Colonic mucosa (tissue), 4 donors: ENCODE measurements at regions not wholly inside any gene's neighbourhood (a gene's known extent, or its start where the extent isn't known, plus 50 kb on each side); places are given as distances from the start of the nearest gene placed in this dataset.

Experiments
- DNase-seq: peaks from one replicate; pipeline ENCODE4 v3.0.0-alpha.2; 2020
- H3K27ac ChIP-seq: fragments of 200-600 bp; one replicate; pipeline ENCODE4 v1.8.0; 2021
- H3K27me3 ChIP-seq: fragments of 200-600 bp; one replicate; pipeline ENCODE4 v1.8.0; 2021
- H3K36me3 ChIP-seq: fragments of 200-600 bp; one replicate; pipeline ENCODE4 v1.8.0; 2021
- H3K4me1 ChIP-seq: fragments of 200-600 bp; one replicate; pipeline ENCODE4 v1.8.0; 2021; ENCODE audit warnings: mild to moderate bottlenecking
- H3K4me3 ChIP-seq: fragments of 200-600 bp; one replicate; pipeline ENCODE4 v1.8.0; 2021
- H3K9ac ChIP-seq, 2 donors: one replicate each; pipeline ENCODE4 v1.7.0; 2013; ENCODE audit warnings: control low read depth in 2 of 2, low read depth in 2 of 2, low read length in 2 of 2
- H3K9me3 ChIP-seq: fragments of 200-600 bp; one replicate; pipeline ENCODE4 v1.8.0; 2021
- CTCF ChIP-seq: fragments of 200-600 bp; IDR thresholded peaks from one replicate; pipeline ENCODE4 v1.8.0; 2022; ENCODE audit warnings: antibody characterized with exemption, mild to moderate bottlenecking
- intact Hi-C: fragments of 100-400 bp; cut with DNase I; formaldehyde crosslinking; loops from one replicate; pipeline ENCODE4 v1.14.1; 2022
- donor health status: healthy.
- donor health status: DM: no; HTN: no; CAD: no.
- donor health status: DM: no; HTN: no; CAD: no.

GRCh38 chr2:235217846-235218245 is 266.0 kb downstream of the SH3BP4 start:
- H3K4me1 ChIP-seq, result no peaks in the 10 kb centered on the region
- no peaks in the 10 kb centered on the region for H3K27me3 ChIP-seq
- H3K9ac ChIP-seq, result no peak overlapping the region
- no peaks in the 10 kb centered on the region for H3K9me3 ChIP-seq
- H3K27ac ChIP-seq, result no peak overlapping the region
- no peak for TF ChIP-seq CTCF
- intact Hi-C loops, result no loop called here
- H3K4me3 ChIP-seq, result no peak overlapping the region
- no peak for DNase-seq
- H3K36me3 ChIP-seq, result no peaks in the 10 kb centered on the region

GRCh38 chr2:235218486-235218907 is 266.7 kb downstream of the SH3BP4 start:
- Histone ChIP-seq H3K27ac (no peak overlapping the region), H3K27me3 (no peaks in the 10 kb centered on the region), H3K36me3 (no peaks in the 10 kb centered on the region), H3K4me1 (no peaks in the 10 kb centered on the region), H3K9me3 (no peaks in the 10 kb centered on the region), H3K9ac (no peak overlapping the region), H3K4me3 (no peak overlapping the region)
- intact Hi-C loops, result no loop called here
- no peak for DNase-seq
- TF ChIP-seq CTCF, result no peak

DNA sequence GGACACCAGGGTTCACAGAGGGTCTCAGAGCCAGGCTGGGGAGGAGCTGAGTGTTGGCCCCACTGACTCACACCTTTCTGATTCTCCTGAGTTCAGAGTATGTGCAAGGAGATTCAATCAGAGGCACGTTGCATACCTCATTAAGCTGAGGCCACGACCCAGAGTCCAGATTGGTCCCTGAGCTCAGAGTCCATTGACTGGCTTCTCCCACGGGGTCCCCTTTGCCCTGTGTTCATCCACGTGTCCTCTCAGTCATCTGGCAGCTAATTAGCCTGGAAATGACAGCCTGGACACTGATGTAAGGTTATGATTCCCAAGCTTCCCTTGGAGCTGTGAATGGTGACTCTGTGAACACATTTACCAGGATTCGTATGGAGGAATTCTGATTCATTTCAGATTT is 267.2 kb downstream of the SH3BP4 start:
- DNase-seq, result no peak
- no peak overlapping the region for H3K9ac ChIP-seq
- H3K4me3 ChIP-seq, result no peak overlapping the region
- H3K27me3 ChIP-seq, result no peaks in the 10 kb centered on the region
- H3K27ac ChIP-seq, result no peak overlapping the region
- TF ChIP-seq CTCF, result no peak
- intact Hi-C loops, result no loop called here
- H3K36me3 ChIP-seq, result no peaks in the 10 kb centered on the region
- H3K9me3 ChIP-seq, result no peaks in the 10 kb centered on the region
- no peaks in the 10 kb centered on the region for H3K4me1 ChIP-seq

GRCh38 chr2:235220331-235220730 is 268.5 kb downstream of the SH3BP4 start:
- Histone ChIP-seq H3K4me3 (no peak overlapping the region), H3K9me3 (no peaks in the 10 kb centered on the region), H3K27ac (no peak overlapping the region), H3K9ac (no peak overlapping the region), H3K36me3 (no peaks in the 10 kb centered on the region), H3K4me1 (no peaks in the 10 kb centered on the region), H3K27me3 (no peaks in the 10 kb centered on the region)
- no peak for TF ChIP-seq CTCF
- no peak for DNase-seq
- intact Hi-C loops, result no loop called here

DNA sequence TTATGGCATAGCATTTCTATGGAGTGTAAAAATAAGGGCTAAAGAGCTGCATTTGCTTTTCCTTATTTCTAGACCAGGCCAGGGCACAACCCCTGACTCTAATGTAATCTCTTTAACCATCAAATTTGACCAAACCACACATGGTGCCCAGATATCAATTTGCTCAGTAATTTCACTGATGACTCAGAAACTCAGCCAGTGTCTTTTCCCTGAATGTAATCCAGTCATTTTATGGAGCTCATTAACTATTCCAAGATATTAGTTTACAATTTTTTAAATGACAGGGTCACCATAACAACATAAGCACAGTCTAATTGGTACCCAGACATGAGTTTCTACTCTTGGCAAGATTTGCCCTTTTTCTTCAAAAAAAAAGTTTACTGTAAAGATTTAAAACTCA is 270.8 kb upstream of the AGAP1 start:
- no peak for TF ChIP-seq CTCF
- H3K27ac ChIP-seq, result no peak overlapping the region
- H3K9me3 ChIP-seq, result no peaks in the 10 kb centered on the region
- DNase-seq, result no peak
- no peaks in the 10 kb centered on the region for H3K4me1 ChIP-seq
- intact Hi-C loops, result no loop called here
- no peak overlapping the region for H3K9ac ChIP-seq
- no peaks in the 10 kb centered on the region for H3K27me3 ChIP-seq
- H3K36me3 ChIP-seq, result no peaks in the 10 kb centered on the region
- no peak overlapping the region for H3K4me3 ChIP-seq

DNA sequence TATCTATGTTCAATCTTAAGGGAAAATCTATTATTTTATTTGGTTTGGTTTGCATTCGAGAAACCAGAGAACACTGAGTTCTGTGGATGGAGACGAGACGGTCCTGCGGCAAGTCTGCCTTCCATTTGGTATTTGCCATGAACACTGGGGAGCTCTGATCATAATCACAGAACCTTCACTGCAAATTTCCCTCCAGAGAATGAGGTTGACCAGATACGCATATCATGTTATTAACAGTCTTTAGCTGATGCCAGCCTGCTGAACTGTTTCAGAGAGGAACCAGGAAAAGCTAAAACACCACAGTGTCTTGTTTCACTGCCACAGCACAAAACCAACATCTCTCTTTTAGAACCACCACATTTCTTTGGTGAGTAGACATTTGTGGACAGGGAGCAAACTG is 269.4 kb upstream of the AGAP1 start:
- Histone ChIP-seq H3K36me3 (no peaks in the 10 kb centered on the region), H3K4me1 (no peaks in the 10 kb centered on the region), H3K27me3 (no peaks in the 10 kb centered on the region), H3K4me3 (no peak overlapping the region), H3K27ac (no peak overlapping the region), H3K9me3 (no peaks in the 10 kb centered on the region), H3K9ac (no peak overlapping the region)
- intact Hi-C loops, result no loop called here
- DNase-seq, result no peak
- no peak for TF ChIP-seq CTCF
